GM12864 (cell line): ENCODE measurements at regions not wholly inside any gene's neighbourhood (a gene's known extent, or its start where the extent isn't known, plus 50 kb on each side); places are given as distances from the start of the nearest gene placed in this dataset.

Source experiments
- DNase-seq: peaks from one replicate; pipeline ENCODE4 v3.0.0-alpha.2; 2011; ENCODE audit warnings: low read depth
- H3K4me3 ChIP-seq: 2 replicates; pipeline ENCODE4 v1.5.1; 2011; ENCODE audit warnings: mild to moderate bottlenecking, low read depth, low read length, control low read depth
- CTCF ChIP-seq: IDR thresholded peaks from 2 replicates; pipeline ENCODE4 v1.5.1; 2011; ENCODE audit warnings: low read depth, mild to moderate bottlenecking, moderate library complexity, low read length, control low read depth, inconsistent platforms; ENCODE audit errors: missing control alignments

GRCh38 chr17:77445760-77446532 is 305.2 kb downstream of the SEC14L1 start:
- peak; percentile 76 for DNase-seq
- H3K4me3 ChIP-seq: peak overlapping the region; percentile 48

DNA sequence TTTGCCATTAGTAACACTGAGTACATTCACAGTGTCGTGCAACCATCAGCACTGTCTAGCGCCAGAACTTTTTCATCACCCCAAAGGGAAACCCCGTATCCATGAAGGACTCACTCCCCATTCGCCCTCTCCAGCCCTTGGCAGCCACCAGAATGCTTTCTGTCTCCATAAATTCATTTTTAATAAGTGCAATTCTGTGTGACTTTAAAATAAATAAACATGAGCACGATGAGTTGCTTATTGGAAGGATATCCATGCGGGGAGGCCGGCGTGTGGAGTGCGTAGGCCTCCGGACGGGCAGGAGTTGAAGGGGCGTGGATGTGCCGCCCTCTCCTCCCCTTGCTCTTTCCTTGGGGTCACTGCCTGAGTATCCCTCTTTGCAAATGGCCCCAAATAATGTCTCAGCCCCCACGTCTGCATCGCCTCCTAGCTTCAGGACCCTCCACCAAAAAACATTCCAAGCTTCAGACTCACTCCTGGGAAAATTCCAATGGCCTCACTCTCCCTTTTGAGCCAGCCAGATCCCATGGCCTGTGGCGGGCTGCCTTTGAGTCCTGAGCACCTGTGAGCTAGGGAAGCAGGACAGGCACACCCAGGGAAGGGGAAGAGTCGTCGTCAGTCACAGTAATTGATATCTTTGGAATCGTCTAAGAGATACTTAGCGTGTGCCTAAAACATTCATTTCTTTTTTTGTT is 306.3 kb downstream of the SEC14L1 start:
- no peak for DNase-seq
- H3K4me3 ChIP-seq: peak overlapping the region; percentile 48; the same call in 1 of the 2 replicates
- no peak for TF ChIP-seq CTCF

More at GRCh38 chr17:77445760-77446532, 305.2 kb downstream of the SEC14L1 start:
- TF ChIP-seq CTCF: no peak

DNA sequence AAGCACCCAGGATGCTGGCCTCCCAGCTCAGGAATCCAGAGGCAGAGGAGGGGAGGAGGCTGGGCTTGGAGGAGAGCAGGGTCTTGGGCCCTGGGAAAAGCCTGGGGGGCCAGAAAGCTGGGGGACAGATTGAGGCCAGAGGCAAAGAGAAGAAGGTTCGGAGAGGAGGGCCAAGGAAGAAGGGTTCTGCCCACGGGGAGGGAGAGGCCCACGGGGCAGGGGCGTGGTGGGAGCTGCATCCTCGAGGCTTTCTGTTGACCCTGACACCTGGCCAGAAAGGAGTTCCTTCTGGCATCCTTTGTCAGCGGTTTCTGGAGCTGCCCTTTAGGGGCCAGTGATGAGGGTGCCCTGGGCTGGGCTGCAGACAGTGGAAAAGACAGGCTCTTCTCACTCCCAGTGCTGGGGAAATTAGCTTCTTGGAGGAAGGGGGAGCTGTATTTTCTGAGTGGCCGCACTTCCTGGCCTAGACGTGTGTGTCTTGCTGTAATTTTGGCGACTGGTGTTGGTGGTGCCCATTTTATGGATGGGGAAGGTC is 308.7 kb downstream of the SEC14L1 start:
- H3K4me3 ChIP-seq: peak overlapping the region; percentile 57
- DNase-seq: no peak
- no peak for TF ChIP-seq CTCF

- DNase-seq: no peak
- peak overlapping the region; percentile 57 for H3K4me3 ChIP-seq
- TF ChIP-seq CTCF: no peak
Observed at GRCh38 chr17:77449908-77450741, 309.4 kb downstream of the SEC14L1 start.

GRCh38 chr17:77450742-77451244 is 310.0 kb downstream of the SEC14L1 start:
- TF ChIP-seq CTCF: no peak
- peak overlapping the region; percentile 57 for H3K4me3 ChIP-seq
- no peak for DNase-seq

GRCh38 chr17:77451245-77451893 is 310.6 kb downstream of the SEC14L1 start:
- TF ChIP-seq CTCF: no peak
- peak overlapping the region; percentile 57 for H3K4me3 ChIP-seq
- no peak for DNase-seq
